Nephron progenitor cell (in vitro differentiated cells): ENCODE measurements at regions not wholly inside any gene's neighbourhood (a gene's known extent, or its start where the extent isn't known, plus 50 kb on each side); places are given as distances from the start of the nearest gene placed in this dataset.

Source experiments
- DNase-seq: peaks from one replicate; pipeline ENCODE4 v3.0.0; 2021
- H3K27ac Mint-ChIP-seq: 2 replicates; pipeline ENCODE4 v1.8.0; 2021; ENCODE audit warnings: mild to moderate bottlenecking, moderate library complexity, mixed read lengths
- H3K27me3 Mint-ChIP-seq: 2 replicates; pipeline ENCODE4 v1.8.0; 2021; ENCODE audit warnings: mild to moderate bottlenecking, low read depth, mixed read lengths; ENCODE audit not compliant: poor library complexity
- H3K36me3 Mint-ChIP-seq: 2 replicates; pipeline ENCODE4 v1.8.0; 2021; ENCODE audit warnings: low read depth, mixed read lengths
- H3K4me1 Mint-ChIP-seq: 2 replicates; pipeline ENCODE4 v1.8.0; 2021; ENCODE audit warnings: mixed read lengths
- H3K4me3 Mint-ChIP-seq: 2 replicates; pipeline ENCODE4 v1.8.0; 2021; ENCODE audit warnings: mild to moderate bottlenecking, moderate library complexity, mixed read lengths
- H3K9me3 Mint-ChIP-seq: 2 replicates; pipeline ENCODE4 v1.8.0; 2021; ENCODE audit warnings: mild to moderate bottlenecking, moderate library complexity, mixed read lengths
- TF ChIP-seq, protein P1 (sequence below): fragments of 200-600 bp; sonication (generic); IDR thresholded peaks from 2 replicates; pipeline ENCODE4 v1.5.0; 2021; ENCODE audit warnings: antibody characterized with exemption

DNA sequence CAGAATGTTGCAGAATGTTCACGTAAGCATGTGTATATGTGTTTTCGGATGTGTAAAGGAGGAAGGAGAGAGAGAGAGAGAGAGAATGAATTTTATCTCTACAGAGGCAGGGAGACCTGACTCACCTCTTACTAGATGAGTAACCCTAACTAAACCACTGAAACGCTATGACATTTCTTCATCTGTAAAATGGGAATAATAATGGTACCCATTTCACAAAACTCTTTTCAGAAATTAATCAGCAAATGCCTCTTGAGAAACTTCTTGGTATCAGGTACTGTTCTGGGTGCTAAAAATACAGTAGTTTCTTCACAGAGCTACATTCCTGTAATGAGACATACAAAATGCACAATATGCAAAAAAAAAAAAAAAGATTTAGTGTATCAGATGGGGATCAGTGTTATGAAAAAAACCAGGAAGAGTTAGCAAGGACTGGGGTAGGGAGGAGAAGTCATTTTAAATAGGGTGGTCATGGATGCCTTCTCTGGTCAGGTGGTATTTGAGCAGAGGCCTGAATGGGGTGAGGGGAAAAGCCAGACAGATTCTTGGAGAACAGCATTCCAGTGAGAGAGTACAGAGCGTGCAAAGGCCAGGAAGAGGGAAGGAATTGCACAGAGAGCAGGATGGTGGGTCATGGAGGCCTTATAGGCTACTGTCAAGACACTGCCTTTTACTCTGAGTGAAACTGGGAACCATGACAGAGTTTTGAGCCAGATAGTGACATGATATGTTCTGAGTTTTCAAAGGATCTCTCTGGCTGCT lies 84.9 kb upstream of the SPANXB1 start:
- Mint-ChIP-seq H3K36me3 (no peaks in the 10 kb centered on the region), H3K4me1 (peaks cover 9% of the 10 kb centered on the region), H3K9me3 (peaks cover 36% of the 10 kb centered on the region), H3K27ac (no peak overlapping the region), H3K27me3 (no peaks in the 10 kb centered on the region), H3K4me3 (no peak overlapping the region)
- DNase-seq = no peak
- TF ChIP-seq, protein P1, sequence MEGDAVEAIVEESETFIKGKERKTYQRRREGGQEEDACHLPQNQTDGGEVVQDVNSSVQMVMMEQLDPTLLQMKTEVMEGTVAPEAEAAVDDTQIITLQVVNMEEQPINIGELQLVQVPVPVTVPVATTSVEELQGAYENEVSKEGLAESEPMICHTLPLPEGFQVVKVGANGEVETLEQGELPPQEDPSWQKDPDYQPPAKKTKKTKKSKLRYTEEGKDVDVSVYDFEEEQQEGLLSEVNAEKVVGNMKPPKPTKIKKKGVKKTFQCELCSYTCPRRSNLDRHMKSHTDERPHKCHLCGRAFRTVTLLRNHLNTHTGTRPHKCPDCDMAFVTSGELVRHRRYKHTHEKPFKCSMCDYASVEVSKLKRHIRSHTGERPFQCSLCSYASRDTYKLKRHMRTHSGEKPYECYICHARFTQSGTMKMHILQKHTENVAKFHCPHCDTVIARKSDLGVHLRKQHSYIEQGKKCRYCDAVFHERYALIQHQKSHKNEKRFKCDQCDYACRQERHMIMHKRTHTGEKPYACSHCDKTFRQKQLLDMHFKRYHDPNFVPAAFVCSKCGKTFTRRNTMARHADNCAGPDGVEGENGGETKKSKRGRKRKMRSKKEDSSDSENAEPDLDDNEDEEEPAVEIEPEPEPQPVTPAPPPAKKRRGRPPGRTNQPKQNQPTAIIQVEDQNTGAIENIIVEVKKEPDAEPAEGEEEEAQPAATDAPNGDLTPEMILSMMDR = no peak

DNA sequence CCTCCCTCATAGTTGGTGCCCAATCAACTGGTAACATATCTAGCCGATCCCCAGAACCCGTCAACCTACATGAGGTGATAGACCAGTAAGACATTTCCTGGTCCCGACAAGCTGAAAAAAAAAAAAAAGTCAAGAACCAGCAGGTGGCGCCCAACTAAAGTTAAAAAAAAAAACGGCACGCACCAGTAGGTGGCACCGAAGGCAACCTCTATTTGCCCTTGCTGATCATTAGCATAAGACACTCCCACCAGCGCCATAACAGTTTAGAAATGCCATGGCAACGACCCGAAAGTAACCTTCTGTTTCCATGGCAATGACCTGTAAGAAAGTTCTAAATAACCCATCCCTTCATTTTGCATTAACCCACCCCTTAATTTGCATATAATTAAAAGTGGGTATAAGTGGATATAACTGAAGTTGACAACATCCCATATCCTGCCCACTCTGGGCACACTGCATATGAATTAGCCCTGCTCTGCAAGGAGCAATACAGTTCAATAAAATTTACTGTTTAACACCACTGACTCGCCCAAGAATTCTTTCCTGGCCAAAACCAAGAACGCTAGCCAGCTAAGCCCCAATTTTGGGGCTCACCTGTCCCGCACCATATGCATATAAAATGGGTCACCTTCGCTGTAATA lies 83.9 kb upstream of the SPANXB1 start:
- H3K27me3 Mint-ChIP-seq = no peaks in the 10 kb centered on the region
- peak; percentile 34 for DNase-seq
- peak overlapping the region; percentile 21 for H3K27ac Mint-ChIP-seq

DNA sequence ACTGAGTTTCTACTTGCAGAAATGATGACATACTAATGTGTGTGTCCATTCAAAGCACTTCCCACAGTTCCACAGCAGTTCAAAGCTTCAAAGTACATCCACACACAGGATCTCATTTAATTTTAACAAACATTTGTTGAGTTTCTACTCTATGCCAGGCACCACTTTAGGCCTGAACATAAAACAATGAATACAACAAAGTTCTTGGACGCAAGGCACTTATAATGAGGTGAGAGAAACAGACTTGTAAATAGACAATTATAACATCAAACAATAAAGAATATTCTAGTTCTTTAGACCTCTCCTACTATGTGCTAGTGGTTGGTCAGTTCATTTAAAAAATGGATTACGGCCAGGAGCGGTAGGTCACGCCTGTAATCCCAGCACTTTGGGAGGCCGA lies 82.0 kb upstream of the SPANXB1 start:
- H3K27ac Mint-ChIP-seq = no peak overlapping the region
- DNase-seq = no peak
- no peaks in the 10 kb centered on the region for H3K27me3 Mint-ChIP-seq
- peaks cover 9% of the 10 kb centered on the region for H3K4me1 Mint-ChIP-seq
- H3K4me3 Mint-ChIP-seq = no peak overlapping the region
- H3K9me3 Mint-ChIP-seq = peaks cover 42% of the 10 kb centered on the region
- TF ChIP-seq, protein P1 = no peak
- H3K36me3 Mint-ChIP-seq = no peaks in the 10 kb centered on the region

More for the DNA sequence above, 83.9 kb upstream of the SPANXB1 start:
- peaks cover 40% of the 10 kb centered on the region for H3K9me3 Mint-ChIP-seq
- peaks cover 9% of the 10 kb centered on the region for H3K4me1 Mint-ChIP-seq
- H3K4me3 Mint-ChIP-seq = no peak overlapping the region
- no peaks in the 10 kb centered on the region for H3K36me3 Mint-ChIP-seq
- TF ChIP-seq, protein P1 = peak; percentile 48

DNA sequence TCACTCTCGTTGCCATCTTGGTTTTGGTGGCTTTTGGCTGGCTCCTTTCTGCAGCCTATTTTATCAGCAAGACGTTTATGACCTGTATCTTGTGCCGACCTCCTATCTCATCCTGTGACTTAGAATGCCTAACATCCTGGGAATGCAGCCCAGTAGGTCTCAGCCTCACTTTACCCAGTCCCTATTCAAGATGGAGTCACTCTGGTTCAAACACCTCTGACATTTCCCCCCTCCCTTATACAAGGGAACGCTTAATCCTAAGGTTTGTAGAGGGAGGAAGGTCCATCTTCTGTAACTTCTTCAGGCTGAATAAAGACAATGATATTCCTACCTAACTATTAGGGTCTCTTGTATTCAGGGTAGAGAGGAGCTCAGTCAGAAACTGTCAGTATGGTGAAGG lies 79.3 kb upstream of the SPANXB1 start:
- Mint-ChIP-seq H3K27me3 (no peaks in the 10 kb centered on the region), H3K27ac (no peak overlapping the region), H3K4me3 (no peak overlapping the region), H3K4me1 (peaks cover 6% of the 10 kb centered on the region), H3K9me3 (peaks cover 40% of the 10 kb centered on the region), H3K36me3 (no peaks in the 10 kb centered on the region)
- TF ChIP-seq, protein P1 = no peak
- no peak for DNase-seq

DNA sequence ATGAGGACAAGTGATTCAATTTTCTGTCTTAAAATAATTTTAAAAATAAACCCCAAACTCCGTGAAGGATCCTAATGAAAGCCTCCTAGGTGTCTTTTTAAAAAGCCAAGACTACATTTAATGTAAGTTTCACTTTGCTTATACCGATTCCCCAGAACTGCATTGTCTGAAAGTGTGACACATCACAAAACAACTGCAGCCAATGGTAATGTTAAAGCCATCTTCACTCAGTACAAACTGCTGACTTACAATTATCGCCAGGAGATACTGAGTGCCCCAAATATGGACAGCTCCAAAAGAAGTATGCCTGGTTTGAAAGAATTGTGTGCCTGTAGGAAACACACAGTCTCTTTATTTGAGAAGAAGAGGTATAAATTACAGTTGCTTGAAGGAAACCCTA lies 73.7 kb upstream of the SPANXB1 start:
- H3K4me3 Mint-ChIP-seq = no peak overlapping the region
- peaks cover 5% of the 10 kb centered on the region for H3K4me1 Mint-ChIP-seq
- H3K27ac Mint-ChIP-seq = no peak overlapping the region
- H3K27me3 Mint-ChIP-seq = no peaks in the 10 kb centered on the region
- TF ChIP-seq, protein P1 = no peak
- H3K9me3 Mint-ChIP-seq = peaks cover 32% of the 10 kb centered on the region
- DNase-seq = no peak
- H3K36me3 Mint-ChIP-seq = no peaks in the 10 kb centered on the region
